NT2/D1 (cell line): ENCODE measurements at regions not wholly inside any gene's neighbourhood (a gene's known extent, or its start where the extent isn't known, plus 50 kb on each side); places are given as distances from the start of the nearest gene placed in this dataset.

Source experiments
- DNase-seq: peaks from one replicate; pipeline ENCODE4 v3.0.0-alpha.2; 2011; ENCODE audit warnings: low read depth, low spot score
- H3K27me3 ChIP-seq: 2 replicates; pipeline ENCODE4 v1.6.0; 2011; ENCODE audit warnings: mild to moderate bottlenecking; ENCODE audit not compliant: insufficient read length, insufficient read depth
- H3K36me3 ChIP-seq: 2 replicates; pipeline ENCODE4 v1.6.1; 2011; ENCODE audit warnings: mild to moderate bottlenecking, low read length, mixed read lengths; ENCODE audit not compliant: insufficient read depth, insufficient read length
- H3K4me1 ChIP-seq: 2 replicates; pipeline ENCODE4 v1.5.1; 2011; ENCODE audit not compliant: insufficient read depth, insufficient read length
- H3K4me3 ChIP-seq: 2 replicates; pipeline ENCODE4 v1.5.1; 2011; ENCODE audit warnings: low read depth; ENCODE audit not compliant: insufficient read length
- H3K9ac ChIP-seq: 2 replicates; pipeline ENCODE4 v1.6.0; 2011; ENCODE audit warnings: low read depth; ENCODE audit not compliant: insufficient read length
- H3K9me3 ChIP-seq: 2 replicates; pipeline ENCODE4 v1.5.1; 2011; ENCODE audit warnings: mild to moderate bottlenecking, low read length; ENCODE audit not compliant: insufficient read depth
- SUZ12 ChIP-seq: IDR thresholded peaks from 2 replicates; pipeline ENCODE4 v1.6.1; 2011; ENCODE audit not compliant: insufficient read length, insufficient read depth; ENCODE audit errors: extremely low read depth
- YY1 ChIP-seq: IDR thresholded peaks from 2 replicates; pipeline ENCODE4 v1.6.1; 2011; ENCODE audit not compliant: insufficient read length, insufficient read depth
- ZNF274 ChIP-seq: IDR thresholded peaks from 2 replicates; pipeline ENCODE4 v1.6.1; 2011; ENCODE audit warnings: mild to moderate bottlenecking, low read depth, low read length

GRCh38 chr4:116229420-116229819, 856.0 kb downstream of the TRAM1L1 start:
- H3K9me3 ChIP-seq = no peaks in the 10 kb centered on the region
- no peak overlapping the region for H3K9ac ChIP-seq
- no peaks in the 10 kb centered on the region for H3K36me3 ChIP-seq
- TF ChIP-seq YY1 = no peak
- DNase-seq = no peak
- H3K27me3 ChIP-seq = no peaks in the 10 kb centered on the region
- no peak overlapping the region for H3K4me3 ChIP-seq
- H3K4me1 ChIP-seq = no peaks in the 10 kb centered on the region

GRCh38 chr4:116223040-116223732, 862.2 kb downstream of the TRAM1L1 start:
- no peak for DNase-seq
- H3K4me3 ChIP-seq = no peak overlapping the region
- no peaks in the 10 kb centered on the region for H3K27me3 ChIP-seq
- H3K4me1 ChIP-seq = no peaks in the 10 kb centered on the region
- TF ChIP-seq ZNF274 (no peak), YY1 (no peak), SUZ12 (no peak)
- H3K36me3 ChIP-seq = no peaks in the 10 kb centered on the region
- no peaks in the 10 kb centered on the region for H3K9me3 ChIP-seq
- no peak overlapping the region for H3K9ac ChIP-seq

DNA sequence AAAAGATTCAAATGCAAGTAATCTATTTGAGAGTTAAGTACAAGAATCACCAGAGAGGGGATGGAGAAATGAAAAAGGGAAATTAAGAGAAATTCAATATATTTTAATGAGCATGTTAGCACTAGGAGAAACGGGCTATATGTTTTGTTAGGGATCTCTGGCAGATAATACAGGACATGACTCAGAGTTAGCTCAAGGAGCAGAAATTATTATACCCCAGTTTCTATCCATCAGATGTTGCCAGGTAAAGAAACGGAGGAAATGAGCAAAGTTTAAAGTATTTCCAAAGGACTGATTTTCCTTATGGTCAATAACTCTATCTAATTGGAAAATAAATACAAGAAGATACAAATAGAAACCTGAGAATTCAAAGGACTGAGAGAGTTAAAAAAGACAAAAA, 867.6 kb downstream of the TRAM1L1 start:
- H3K9me3 ChIP-seq = no peaks in the 10 kb centered on the region
- H3K4me3 ChIP-seq = no peak overlapping the region
- H3K9ac ChIP-seq = no peak overlapping the region
- H3K36me3 ChIP-seq = no peaks in the 10 kb centered on the region
- no peaks in the 10 kb centered on the region for H3K4me1 ChIP-seq
- TF ChIP-seq SUZ12 (no peak), ZNF274 (no peak), YY1 (no peak)
- no peak for DNase-seq
- no peaks in the 10 kb centered on the region for H3K27me3 ChIP-seq

DNA sequence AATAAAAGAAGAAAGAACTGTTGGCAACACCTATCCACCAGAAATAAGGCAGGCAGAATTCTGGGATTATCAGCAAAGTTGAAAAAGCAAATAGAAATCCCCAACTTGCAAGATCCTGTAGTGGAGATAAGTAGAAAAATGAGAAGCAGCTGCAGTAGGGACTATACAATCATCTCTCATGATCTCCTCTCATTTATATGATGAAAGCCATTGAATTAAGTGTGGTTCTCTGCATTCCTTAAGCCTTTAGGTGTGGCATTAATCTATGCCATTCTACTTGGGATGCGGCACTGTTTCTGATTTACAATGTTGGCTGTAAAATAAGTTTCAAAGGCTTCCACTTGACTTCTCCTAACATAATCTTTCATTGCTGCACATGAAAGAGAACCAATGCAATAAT, 869.8 kb downstream of the TRAM1L1 start:
- Histone ChIP-seq H3K4me1 (no peaks in the 10 kb centered on the region), H3K9ac (no peak overlapping the region), H3K4me3 (no peak overlapping the region), H3K9me3 (no peaks in the 10 kb centered on the region), H3K36me3 (no peaks in the 10 kb centered on the region), H3K27me3 (no peaks in the 10 kb centered on the region)
- DNase-seq = no peak
- TF ChIP-seq ZNF274 = no peak
- no peak for TF ChIP-seq SUZ12
- TF ChIP-seq YY1 = no peak

GRCh38 chr4:116202524-116202923, 882.9 kb downstream of the TRAM1L1 start:
- no peaks in the 10 kb centered on the region for H3K27me3 ChIP-seq
- no peaks in the 10 kb centered on the region for H3K4me1 ChIP-seq
- H3K4me3 ChIP-seq = no peak overlapping the region
- no peak for TF ChIP-seq YY1
- TF ChIP-seq SUZ12 = no peak
- no peak for TF ChIP-seq ZNF274
- no peak overlapping the region for H3K9ac ChIP-seq
- no peak for DNase-seq
- H3K9me3 ChIP-seq = no peaks in the 10 kb centered on the region
- no peaks in the 10 kb centered on the region for H3K36me3 ChIP-seq

DNA sequence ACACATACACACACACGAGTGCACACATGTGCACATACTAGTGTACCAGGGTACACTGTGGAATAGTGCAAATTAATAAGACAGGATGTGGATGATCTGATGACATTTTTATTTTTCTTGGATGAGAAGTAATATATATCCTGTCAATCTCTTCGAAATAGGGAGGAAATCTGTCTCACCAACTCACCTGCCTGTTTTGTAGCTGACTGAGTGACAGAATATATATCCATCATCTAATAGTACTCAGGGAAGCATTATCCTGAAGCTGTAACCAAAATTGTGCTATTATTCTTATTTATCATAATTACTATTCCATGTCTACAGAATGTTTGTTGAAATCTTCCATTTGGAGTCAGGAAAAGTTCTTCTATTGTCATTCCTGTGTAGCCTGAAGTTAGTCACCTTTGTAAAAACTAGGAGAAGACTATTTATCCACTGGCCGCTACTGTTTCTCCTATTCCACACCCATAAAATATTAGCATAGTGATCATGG, 888.0 kb downstream of the TRAM1L1 start:
- Histone ChIP-seq H3K4me1 (no peaks in the 10 kb centered on the region), H3K4me3 (no peak overlapping the region), H3K36me3 (no peaks in the 10 kb centered on the region), H3K27me3 (no peaks in the 10 kb centered on the region), H3K9me3 (no peaks in the 10 kb centered on the region), H3K9ac (no peak overlapping the region)
- no peak for DNase-seq
- TF ChIP-seq ZNF274 (no peak), YY1 (no peak), SUZ12 (no peak)

GRCh38 chr4:116183241-116183640, 902.1 kb downstream of the TRAM1L1 start:
- Histone ChIP-seq H3K4me3 (no peak overlapping the region), H3K36me3 (no peaks in the 10 kb centered on the region), H3K27me3 (no peaks in the 10 kb centered on the region), H3K4me1 (no peaks in the 10 kb centered on the region), H3K9me3 (no peaks in the 10 kb centered on the region), H3K9ac (no peak overlapping the region)
- TF ChIP-seq ZNF274 = no peak
- TF ChIP-seq SUZ12 = no peak
- TF ChIP-seq YY1 = no peak
- DNase-seq = no peak
